ENCODE measurements at regions not wholly inside any gene's neighbourhood (a gene's known extent, or its start where the extent isn't known, plus 50 kb on each side); places are given as distances from the start of the nearest gene placed in this dataset.

DNA sequence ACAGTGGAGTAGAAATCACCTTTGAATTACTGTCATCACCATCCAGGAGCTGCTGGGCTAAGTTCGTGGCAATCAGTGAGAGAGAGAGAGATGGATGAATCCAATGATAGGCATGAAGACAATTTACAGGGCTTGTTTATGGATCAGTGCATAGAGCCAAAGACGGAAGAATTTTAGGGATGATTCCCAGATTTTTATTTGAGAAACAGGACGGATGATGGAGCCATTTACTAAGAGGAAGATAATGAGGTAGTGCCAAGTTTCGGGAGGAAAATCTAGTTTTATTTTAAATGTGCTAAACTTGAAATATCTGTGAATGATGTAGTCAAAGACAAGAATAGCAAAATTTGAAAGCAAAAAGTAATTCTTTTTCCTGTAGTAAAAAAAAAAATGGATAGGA lies 394.2 kb upstream of the PAPPA start:
- TF ChIP-seq, protein P1, sequence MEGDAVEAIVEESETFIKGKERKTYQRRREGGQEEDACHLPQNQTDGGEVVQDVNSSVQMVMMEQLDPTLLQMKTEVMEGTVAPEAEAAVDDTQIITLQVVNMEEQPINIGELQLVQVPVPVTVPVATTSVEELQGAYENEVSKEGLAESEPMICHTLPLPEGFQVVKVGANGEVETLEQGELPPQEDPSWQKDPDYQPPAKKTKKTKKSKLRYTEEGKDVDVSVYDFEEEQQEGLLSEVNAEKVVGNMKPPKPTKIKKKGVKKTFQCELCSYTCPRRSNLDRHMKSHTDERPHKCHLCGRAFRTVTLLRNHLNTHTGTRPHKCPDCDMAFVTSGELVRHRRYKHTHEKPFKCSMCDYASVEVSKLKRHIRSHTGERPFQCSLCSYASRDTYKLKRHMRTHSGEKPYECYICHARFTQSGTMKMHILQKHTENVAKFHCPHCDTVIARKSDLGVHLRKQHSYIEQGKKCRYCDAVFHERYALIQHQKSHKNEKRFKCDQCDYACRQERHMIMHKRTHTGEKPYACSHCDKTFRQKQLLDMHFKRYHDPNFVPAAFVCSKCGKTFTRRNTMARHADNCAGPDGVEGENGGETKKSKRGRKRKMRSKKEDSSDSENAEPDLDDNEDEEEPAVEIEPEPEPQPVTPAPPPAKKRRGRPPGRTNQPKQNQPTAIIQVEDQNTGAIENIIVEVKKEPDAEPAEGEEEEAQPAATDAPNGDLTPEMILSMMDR (conservative IDR thresholded peaks at IDR 0.05; ENCODE audit: low read length): no peak
- no peak for TF ChIP-seq EZH2phosphoT487 (IDR thresholded peaks at IDR 0.05; ENCODE audit: borderline replicate concordance)

All from Loucy (cell line).